Hematopoietic multipotent progenitor cell treated with erythropoietin and hydrocortisone succinate and interleukin-3 and kit ligand, for 8 days (in vitro differentiated cells): ENCODE measurements at regions not wholly inside any gene's neighbourhood (a gene's known extent, or its start where the extent isn't known, plus 50 kb on each side); places are given as distances from the start of the nearest gene placed in this dataset.
A peak's percentile ranks its signal among the peaks of the same experiment; 100 is the strongest.

Source experiments
- DNase-seq: peaks from one replicate; pipeline ENCODE4 v3.0.0-alpha.2; 2015

- DNase-seq = no peak
These were observed 197.5 kb downstream of the HS3ST3A1 start for GRCh38 chr17:13403982-13404946.

GRCh38 chr17:13400491-13400890 lies 201.2 kb downstream of the HS3ST3A1 start:
- no peak for DNase-seq

- DNase-seq = no peak
These were observed 202.9 kb downstream of the HS3ST3A1 start for GRCh38 chr17:13398853-13399252.

DNA sequence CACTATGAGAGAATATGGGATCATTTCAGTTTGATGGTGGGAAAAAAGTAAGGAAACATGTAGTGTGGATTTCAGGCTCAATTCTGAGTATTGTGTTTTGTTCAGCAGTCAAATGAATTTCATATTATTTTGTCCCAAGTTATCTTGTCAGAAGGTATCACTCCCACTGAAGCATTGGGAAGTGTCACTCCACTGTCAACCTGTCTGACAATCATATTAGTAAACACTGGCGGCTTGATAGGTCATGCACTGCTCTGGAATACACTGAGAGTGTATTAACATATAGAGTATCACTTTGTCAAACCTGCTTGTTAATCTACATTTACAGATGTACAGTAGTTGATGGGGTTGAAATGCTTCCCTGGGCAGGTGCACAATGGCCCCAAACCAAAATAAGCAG lies 203.6 kb downstream of the HS3ST3A1 start:
- no peak for DNase-seq

DNA sequence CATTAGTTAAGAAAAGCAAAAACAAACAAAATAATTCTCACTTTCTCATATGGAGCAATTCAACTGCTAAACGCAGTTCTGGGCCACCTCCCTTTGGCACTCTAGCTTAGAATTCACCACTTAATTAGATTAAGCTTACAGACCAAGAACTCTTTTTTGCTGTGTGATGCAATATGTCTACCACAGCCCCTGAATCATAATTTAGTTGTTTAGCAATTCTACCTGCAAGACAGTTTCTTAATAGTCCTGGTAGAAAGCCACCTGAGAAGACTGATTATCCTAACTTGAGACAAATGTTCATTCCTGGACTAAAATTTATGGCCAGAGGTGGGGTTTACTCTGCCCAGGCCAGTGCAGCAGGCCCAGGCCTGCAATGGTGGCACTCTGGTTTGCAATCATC lies 205.9 kb downstream of the HS3ST3A1 start:
- no peak for DNase-seq

DNA sequence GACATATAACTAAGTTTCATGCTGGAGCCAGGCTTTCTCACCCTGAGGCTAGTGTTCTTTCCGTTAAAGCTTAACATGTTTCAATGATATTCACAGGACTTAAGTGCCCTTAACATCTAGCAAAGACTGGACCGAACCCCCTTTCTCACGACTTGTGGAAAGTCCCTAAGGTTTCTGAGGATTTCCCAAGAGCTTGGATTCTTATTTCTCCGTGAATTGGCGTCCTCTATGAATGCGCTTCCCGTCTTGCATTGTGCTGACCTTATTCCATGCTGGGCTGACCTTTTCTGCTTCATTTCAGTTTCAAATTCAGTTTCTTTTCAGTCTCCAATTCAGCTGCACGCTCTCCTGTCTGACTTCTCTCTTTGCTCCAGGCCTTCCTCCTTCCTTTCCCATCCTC lies 206.4 kb downstream of the HS3ST3A1 start:
- DNase-seq = no peak

GRCh38 chr17:13393841-13394710 lies 207.7 kb downstream of the HS3ST3A1 start:
- DNase-seq = no peak

GRCh38 chr17:13387952-13388351 lies 213.8 kb downstream of the HS3ST3A1 start:
- no peak for DNase-seq

- DNase-seq = no peak
These were observed 214.5 kb downstream of the HS3ST3A1 start for GRCh38 chr17:13387236-13387635.

GRCh38 chr17:13385481-13385911 lies 216.2 kb downstream of the HS3ST3A1 start:
- DNase-seq = peak; percentile 1

DNA sequence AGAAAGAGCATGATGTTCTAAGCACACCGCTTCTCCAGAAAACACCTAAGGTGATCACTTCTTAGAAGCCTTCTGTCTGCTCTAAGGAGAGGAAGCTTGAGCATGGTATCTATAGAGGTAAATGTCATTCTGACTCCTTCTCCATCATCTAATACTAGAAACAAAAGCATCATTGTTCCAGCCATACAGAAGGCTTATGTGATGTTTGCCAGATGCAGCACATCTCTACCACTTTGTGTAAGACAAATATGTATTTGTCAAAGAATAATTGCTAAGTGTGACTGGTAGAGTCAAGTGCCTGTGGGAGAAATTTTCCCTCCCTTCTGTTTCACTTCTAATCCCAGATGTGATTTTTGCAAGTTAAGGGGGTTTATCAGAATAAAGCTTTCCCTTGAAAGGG lies 217.1 kb downstream of the HS3ST3A1 start:
- no peak for DNase-seq

DNA sequence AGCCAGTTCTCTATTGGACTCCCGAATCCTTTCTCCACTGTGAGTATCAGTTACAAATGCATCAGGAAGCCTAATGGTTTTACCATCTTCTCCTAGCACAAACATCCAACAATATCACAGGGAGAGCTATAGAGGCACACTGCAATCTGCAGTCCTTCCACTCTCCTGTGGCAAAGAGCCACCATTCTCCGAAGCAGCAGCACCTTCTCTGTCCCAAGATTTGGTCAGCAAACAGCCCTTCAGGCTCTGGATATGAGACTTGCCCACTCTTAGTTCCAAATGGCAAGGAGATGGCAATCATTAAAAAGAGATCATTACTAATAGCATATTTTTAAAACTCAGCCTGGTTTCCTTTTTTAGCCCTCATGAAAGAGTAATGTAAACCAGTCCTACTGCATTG lies 223.4 kb downstream of the HS3ST3A1 start:
- DNase-seq = no peak

- DNase-seq = no peak
These were observed 227.3 kb downstream of the HS3ST3A1 start for GRCh38 chr17:13374203-13375143.

- no peak for DNase-seq
These were observed 229.3 kb downstream of the HS3ST3A1 start for GRCh38 chr17:13372432-13372831.

DNA sequence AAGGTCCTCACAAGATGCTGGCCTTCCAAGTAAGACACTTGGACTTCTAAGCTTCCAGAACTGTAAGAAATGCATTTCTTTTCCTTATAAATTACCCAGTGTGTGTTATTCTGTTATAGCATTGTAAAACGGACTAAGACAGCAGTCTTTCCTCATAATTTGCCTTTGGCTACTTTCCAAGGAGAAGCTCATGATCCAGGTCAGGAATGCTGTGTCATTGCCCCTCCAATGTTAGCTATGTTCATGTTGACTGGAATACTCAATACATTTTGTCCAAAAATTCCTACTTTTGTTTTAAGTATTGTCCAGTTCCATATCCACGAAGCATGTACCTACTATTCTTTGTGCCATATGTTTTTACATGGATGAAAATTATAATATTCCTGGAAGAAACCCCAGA lies 234.6 kb downstream of the HS3ST3A1 start:
- DNase-seq = no peak

- no peak for DNase-seq
These were observed 236.4 kb downstream of the HS3ST3A1 start for GRCh38 chr17:13365331-13365730.

DNA sequence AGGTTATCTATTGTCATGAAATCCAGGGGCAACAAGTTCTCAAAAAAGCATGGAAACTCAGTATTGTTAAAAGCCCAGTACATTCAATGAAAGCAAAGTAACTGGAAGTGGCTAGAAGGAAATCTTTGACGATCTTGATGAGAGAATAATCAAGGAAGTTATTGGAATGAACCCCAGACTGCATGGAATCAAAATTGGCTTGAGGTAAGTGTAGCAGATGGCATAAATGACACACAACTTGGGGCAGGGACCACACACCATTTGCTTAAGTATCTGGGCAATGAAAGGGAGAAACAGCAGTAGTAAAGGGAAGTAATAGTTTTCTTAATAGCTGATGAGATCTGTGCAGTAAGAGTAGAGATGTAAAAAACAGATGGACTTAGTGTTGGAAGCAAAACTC lies 238.0 kb downstream of the HS3ST3A1 start:
- DNase-seq = no peak

DNA sequence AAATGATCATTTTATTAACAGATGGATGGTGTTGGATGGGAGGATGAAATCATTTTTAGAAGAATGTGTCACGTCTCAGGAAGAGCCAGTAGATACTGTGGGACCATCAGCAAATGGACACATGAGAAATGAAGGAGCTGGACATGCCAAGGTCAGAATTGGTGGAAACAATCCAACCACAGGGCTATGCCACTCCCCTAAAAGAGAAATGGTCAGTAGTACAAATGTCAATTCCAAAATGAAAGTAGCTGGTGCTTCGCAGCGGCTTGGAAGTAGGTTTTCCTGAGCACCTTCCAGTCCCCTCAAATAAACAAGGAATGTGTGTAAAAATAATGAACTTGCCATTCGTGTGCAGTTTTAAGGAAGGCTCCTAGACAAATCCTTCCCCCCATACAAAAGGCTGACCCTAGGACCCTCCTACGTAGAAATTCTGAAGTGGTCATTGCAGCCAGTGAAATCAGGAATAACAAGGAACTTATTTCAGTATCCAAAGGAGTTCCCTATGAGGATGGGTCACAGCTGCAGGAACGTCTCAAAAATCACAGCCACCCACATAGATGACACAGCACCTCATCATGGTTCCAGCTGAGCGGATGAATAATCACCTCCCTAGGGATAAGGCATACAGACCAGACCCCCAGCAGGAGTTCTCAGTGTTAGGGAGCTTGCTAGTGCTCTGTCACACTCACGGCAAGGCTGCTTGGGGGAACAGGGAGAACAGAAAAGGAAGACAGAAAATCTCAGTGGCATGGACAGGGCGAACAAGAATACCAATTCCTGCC lies 239.2 kb downstream of the HS3ST3A1 start:
- no peak for DNase-seq

- no peak for DNase-seq
These were observed 242.0 kb downstream of the HS3ST3A1 start for GRCh38 chr17:13359774-13360173.

DNA sequence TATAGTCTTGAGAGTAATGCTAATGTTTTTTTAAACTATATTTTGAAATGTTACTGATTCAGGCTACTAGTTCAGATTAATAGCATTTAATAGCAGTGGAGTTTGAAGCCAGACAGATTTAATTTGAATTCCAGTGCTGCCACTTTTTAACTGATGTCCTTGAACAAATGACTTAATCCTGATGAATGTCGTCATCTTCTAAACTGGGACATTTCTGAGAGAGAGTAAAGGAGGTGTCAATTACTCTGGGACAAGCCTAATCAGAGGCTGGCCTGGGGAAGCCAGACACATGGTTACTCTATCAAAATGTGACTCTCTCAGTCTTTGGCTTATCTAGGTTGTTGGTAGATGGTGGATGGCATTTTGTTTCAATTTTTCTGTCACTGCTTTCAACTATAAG lies 246.7 kb downstream of the HS3ST3A1 start:
- no peak for DNase-seq

GRCh38 chr17:13353590-13353989 lies 248.1 kb downstream of the HS3ST3A1 start:
- no peak for DNase-seq
